K562 (cell line): ENCODE measurements at regions not wholly inside any gene's neighbourhood (a gene's known extent, or its start where the extent isn't known, plus 50 kb on each side); places are given as distances from the start of the nearest gene placed in this dataset.

Experiments used
- ATAC-seq: fragments of 200-7000 bp; cut with Tn5 transposase; 3 replicates; pipeline ENCODE4 v1.9.1; 2020; ENCODE audit warnings: moderate library complexity
- BruUV-seq: library from RNA; stranded (reverse); fragments of 400-500 nt; replicated peaks from 2 replicates; lab custom pipeline; 2021; lab: Mats Ljungman, UMichigan
- CTCF ChIA-PET: fragments of 300-600 bp; formaldehyde crosslinking; extraction: SDS; loops from one replicate; lab custom pipeline; 2021; ENCODE audit warnings: low intra/inter-chr PET ratio; lab: Yijun Ruan, JAX
- POLR2A ChIA-PET: fragments of 300-600, 350-650 bp; sonication (Branson Sonifier 250); formaldehyde crosslinking; extraction: SDS; loops from one replicate; lab custom pipeline; 2021; ENCODE audit warnings: antibody characterized with exemption, inconsistent platforms; lab: Yijun Ruan, JAX
- DNase-seq, 4 experiments: peaks; one replicate each; pipeline versions ENCODE4 v3.0.0 to v3.0.0-alpha.2; 2011 to 2018; ENCODE audit warnings: low spot score in 3 of 4, mixed read lengths in 3 of 4; ENCODE audit errors: extremely low read depth in 1 of 4
- FAIRE-seq: peaks from 2 replicates; lab custom pipeline; 2011; peaks lifted over from hg19 to GRCh38; lab: Jason Lieb, UNC
- H2AFZ ChIP-seq: 2 replicates; pipeline ENCODE4 v1.6.0; 2011; ENCODE audit warnings: low read depth, low read length, control low read depth, inconsistent platforms
- H3K27ac ChIP-seq: fragments of 200-600 bp; 3 replicates; pipeline ENCODE4 v1.8.0; 2011; ENCODE audit warnings: low read depth, mild to moderate bottlenecking, control low read depth, inconsistent platforms, low read length, moderate library complexity, mixed read lengths; ENCODE audit errors: extremely low read depth
- H3K27me3 ChIP-seq, 2 experiments: fragments of 300-600 bp in 1 of 2; 2 replicates in 1 of 2; 3 replicates in 1 of 2; pipeline versions ENCODE4 v1.6.0 to v1.8.0; 2011; ENCODE audit warnings: inconsistent platforms in 2 of 2, low read length in 2 of 2, mild to moderate bottlenecking in 1 of 2, mixed read lengths in 1 of 2, moderate library complexity in 1 of 2; ENCODE audit not compliant: control insufficient read depth in 2 of 2, insufficient read depth in 2 of 2
- H3K36me3 ChIP-seq: fragments of 300-600 bp; 3 replicates; pipeline ENCODE4 v1.8.0; 2011; ENCODE audit warnings: mild to moderate bottlenecking, low read length, inconsistent platforms; ENCODE audit not compliant: control insufficient read depth, insufficient read depth
- H3K4me1 ChIP-seq, 2 experiments: fragments of 200-600 bp in 1 of 2; replicated peaks in 1 of 2; 2 replicates in 1 of 2; 3 replicates in 1 of 2; pipeline versions ENCODE4 v1.5.1 to v1.8.0; 2011; ENCODE audit warnings: inconsistent platforms in 2 of 2, low read length in 2 of 2, mild to moderate bottlenecking in 1 of 2, mixed read lengths in 1 of 2, moderate library complexity in 1 of 2; ENCODE audit not compliant: control insufficient read depth in 2 of 2, insufficient read depth in 2 of 2
- H3K4me2 ChIP-seq: 2 replicates; pipeline ENCODE4 v1.6.1; 2011; ENCODE audit warnings: low read length, control low read depth, inconsistent platforms, mixed read lengths; ENCODE audit not compliant: insufficient read depth
- H3K4me3 ChIP-seq: fragments of 200-600 bp; sonication (generic), shearing (Covaris generic); 2 replicates; pipeline ENCODE4 v1.5.1; 2016; ENCODE audit warnings: control low read depth, inconsistent platforms
- H3K79me2 ChIP-seq: fragments of 200-600 bp; 3 replicates; pipeline ENCODE4 v1.8.0; 2011; ENCODE audit warnings: low read length, inconsistent platforms; ENCODE audit not compliant: control insufficient read depth, insufficient read depth
- H3K9ac ChIP-seq, 2 experiments: 2 replicates each; pipeline versions ENCODE4 v1.6.0 to v1.6.1; 2011; ENCODE audit warnings: low read depth in 2 of 2, low read length in 2 of 2, control low read depth in 1 of 2, inconsistent platforms in 1 of 2, mild to moderate bottlenecking in 1 of 2, mixed read lengths in 1 of 2; ENCODE audit not compliant: insufficient read depth in 1 of 2
- H3K9me1 ChIP-seq: one replicate; pipeline ENCODE4 v1.6.0; 2011; ENCODE audit warnings: inconsistent platforms, mild to moderate bottlenecking, low read length, moderate library complexity; ENCODE audit not compliant: control insufficient read depth, insufficient read depth
- H3K9me3 ChIP-seq: replicated peaks from 2 replicates; pipeline ENCODE4 v1.5.1; 2011; ENCODE audit warnings: low read depth, low read length, inconsistent platforms; ENCODE audit not compliant: control insufficient read depth, insufficient read depth
- H4K20me1 ChIP-seq: replicated peaks from 2 replicates; pipeline ENCODE4 v1.6.1; 2011; ENCODE audit warnings: low read length, inconsistent platforms, mixed read lengths; ENCODE audit not compliant: control insufficient read depth, insufficient read depth
- JUN ChIP-seq, 2 experiments: sonication (generic) in 1 of 2; formaldehyde crosslinking in 1 of 2; IDR thresholded peaks; 2 replicates each; pipeline versions ENCODE4 v1.6.1 to v1.8.0; 2012 to 2022; ENCODE audit warnings: borderline replicate concordance in 2 of 2, mild to moderate bottlenecking in 2 of 2, improper control_type of control experiment in 1 of 2, low read depth in 1 of 2, low read length in 1 of 2, missing genetic modification reagents in 1 of 2
- MXD1 ChIP-seq: fragments of 250-450 bp; sonication (Bioruptor Pico); IDR thresholded peaks from 2 replicates; pipeline ENCODE4 v1.8.0; 2021; ENCODE audit warnings: borderline replicate concordance, mild to moderate bottlenecking, moderate library complexity; ENCODE audit not compliant: poor library complexity, severe bottlenecking
- NONO ChIP-seq, 2 experiments: fragments of 200-400 bp in 1 of 2; fragments of 450-650 bp in 1 of 2; formaldehyde crosslinking in 1 of 2; IDR thresholded peaks; 2 replicates each; pipeline ENCODE4 v1.6.1; 2017; ENCODE audit warnings: low read depth in 2 of 2, mild to moderate bottlenecking in 2 of 2, moderate library complexity in 2 of 2, low read length in 1 of 2
- RBM14 ChIP-seq: fragments of 200-400 bp; formaldehyde crosslinking; IDR thresholded peaks from 2 replicates; pipeline ENCODE4 v1.6.1; 2018; ENCODE audit warnings: low read depth, mild to moderate bottlenecking, low read length, moderate library complexity, borderline replicate concordance; ENCODE audit not compliant: insufficient read depth
- SIN3B ChIP-seq: fragments of 450-650 bp; IDR thresholded peaks from 2 replicates; pipeline ENCODE4 v1.6.1; 2017; ENCODE audit warnings: low read depth, mild to moderate bottlenecking, moderate library complexity
- SMC3 ChIP-seq: conservative IDR thresholded peaks from 2 replicates; pipeline ENCODE4 v1.6.1; 2011; ENCODE audit warnings: low read depth, low read length, improper control_type of control experiment; ENCODE audit not compliant: insufficient read depth
- STAT5B ChIP-seq: fragments of 250-450 bp; sonication (Bioruptor Pico); IDR thresholded peaks from 2 replicates; pipeline ENCODE4 v1.8.0; 2021; ENCODE audit warnings: mild to moderate bottlenecking, inconsistent platforms
- TOE1 ChIP-seq, 2 experiments: fragments of 450-650 bp in 1 of 2; sonication (generic) in 1 of 2; formaldehyde crosslinking in 1 of 2; IDR thresholded peaks; 2 replicates each; pipeline versions ENCODE4 v1.7.1 to v1.8.0; 2016 to 2022; ENCODE audit warnings: borderline replicate concordance in 2 of 2, mild to moderate bottlenecking in 2 of 2, antibody characterized with exemption in 1 of 2, inconsistent platforms in 1 of 2, low read depth in 1 of 2, missing genetic modification reagents in 1 of 2, moderate library complexity in 1 of 2
- TSC22D4 ChIP-seq: fragments of 450-650 bp; IDR thresholded peaks from 2 replicates; pipeline ENCODE4 v1.6.1; 2016; ENCODE audit warnings: missing genetic modification characterization, missing biosample characterization, control low read depth
- ZFP91 ChIP-seq: sonication (generic); formaldehyde crosslinking; IDR thresholded peaks from 2 replicates; pipeline ENCODE4 v1.8.0; 2022; ENCODE audit warnings: mild to moderate bottlenecking, missing genetic modification reagents
- ZNF354B ChIP-seq: fragments of 250-450 bp; sonication (Bioruptor Pico); IDR thresholded peaks from 2 replicates; pipeline ENCODE4 v1.4.0; 2020
- ZNF398 ChIP-seq: fragments of 250-450 bp; sonication (Bioruptor Pico); IDR thresholded peaks from 2 replicates; pipeline ENCODE4 v1.8.0; 2021; ENCODE audit warnings: moderate library complexity, mild to moderate bottlenecking, inconsistent platforms
- ZNF830 ChIP-seq: fragments of 250-450 bp; sonication (Bioruptor Pico); IDR thresholded peaks from 2 replicates; pipeline ENCODE4 v1.5.0; 2021; ENCODE audit warnings: mild to moderate bottlenecking
- WGBS: fragments of 100-300 bp; shearing (Covaris generic); methylation state at CpG from one replicate; pipeline ENCODE4 v1.1.6; 2016; ENCODE audit warnings: low coverage, mixed read lengths; ENCODE audit not compliant: insufficient coverage; ENCODE audit errors: missing lambda C conversion rate; 5-methylcytosine and 5-hydroxymethylcytosine counted together
- in situ Hi-C: fragments of 300-500 bp; cut with MboI; formaldehyde crosslinking; loops from 4 replicates; pipeline ENCODE4 v1.15.0; 2018; ENCODE audit warnings: inconsistent platforms, mixed read lengths
- intact Hi-C: fragments of 100-400 bp; cut with micrococcal nuclease; formaldehyde crosslinking; loops from 2 replicates; pipeline ENCODE4 v1.14.2; 2022

GRCh38 chr16:64278196-64278595 is 843.7 kb downstream of the CDH11 start:
- no peak for ATAC-seq
- no peaks in the 10 kb centered on the region; the same call in 1 of the 2 replicates for H3K9me3 ChIP-seq
- no peak for DNase-seq
- no peak overlapping the region for H3K9ac ChIP-seq
- H3K79me2 ChIP-seq, result no peaks in the 10 kb centered on the region
- H4K20me1 ChIP-seq, result no peaks in the 10 kb centered on the region
- no peaks in the 10 kb centered on the region for H3K9me1 ChIP-seq
- no peak overlapping the region for H3K4me3 ChIP-seq
- in situ Hi-C loops (no loop called here), intact Hi-C loops (no loop called here)
- 7% methylated on average over 1 of the region's 1 CpG for WGBS
- H2AFZ ChIP-seq, result no peak overlapping the region
- no peak for FAIRE-seq
- no peaks in the 10 kb centered on the region for H3K4me1 ChIP-seq
- ChIA-PET CTCF (no interaction called here), POLR2A (no interaction called here)
- H3K27me3 ChIP-seq, result no peaks in the 10 kb centered on the region
- no TSS peak for BruUV-seq
- H3K36me3 ChIP-seq, result no peaks in the 10 kb centered on the region
- no peak overlapping the region for H3K27ac ChIP-seq
- TF ChIP-seq RBM14 (no peak), ZNF354B (CRISPR knock-in tag) (no peak), TSC22D4 (tag) (no peak), ZNF398 (CRISPR knock-in tag) (no peak), JUN (IDR thresholded peaks at IDR 0.05; ENCODE audit: borderline replicate concordance, low read depth, low read length) (no peak), JUN (CRISPR knock-in tag; IDR thresholded peaks at IDR 0.05; ENCODE audit: borderline replicate concordance) (no peak), TOE1 (IDR thresholded peaks at IDR 0.05; ENCODE audit: borderline replicate concordance) (no peak), TOE1 (CRISPR knock-in tag; IDR thresholded peaks at IDR 0.05; ENCODE audit: borderline replicate concordance, low read depth) (no peak), STAT5B (CRISPR knock-in tag) (no peak), ZNF830 (no peak), NONO (IDR thresholded peaks at IDR 0.05; ENCODE audit: low read depth in 2 of 2, low read length in 1 of 2) (no peak), ZFP91 (CRISPR knock-in tag) (no peak), SIN3B (no peak), SMC3 (no peak), MXD1 (CRISPR knock-in tag) (no peak)
- H3K4me2 ChIP-seq, result no peak overlapping the region
